HG02981 (cell line): ENCODE measurements at regions not wholly inside any gene's neighbourhood (a gene's known extent, or its start where the extent isn't known, plus 50 kb on each side); places are given as distances from the start of the nearest gene placed in this dataset.

Experiments
- ATAC-seq: cut with Tn5 transposase; IDR thresholded peaks from one replicate; pipeline ENCODE4 v1.9.1; 2021; ENCODE audit warnings: mild to moderate bottlenecking, moderate library complexity; ENCODE audit not compliant: unreplicated experiment

DNA sequence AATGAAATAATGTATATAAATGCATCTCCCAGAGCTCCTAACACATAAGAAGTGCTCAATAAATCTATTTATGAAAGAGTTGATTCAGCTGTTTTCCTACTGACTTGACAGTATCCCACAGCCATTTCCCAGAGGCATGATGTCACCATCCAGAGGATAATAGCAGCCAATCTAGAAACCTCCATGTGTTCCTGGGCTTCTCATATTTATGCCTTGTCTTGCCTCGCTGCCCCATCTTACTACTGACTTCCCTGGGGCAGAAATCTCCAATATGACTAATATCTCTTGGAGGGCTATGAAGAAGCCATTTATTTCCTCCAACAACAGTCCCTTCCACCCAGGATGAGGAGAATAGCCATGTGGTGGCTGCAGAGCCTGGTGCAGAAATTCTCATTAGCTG, 115.4 kb upstream of the NAV2 start:
- ATAC-seq, result no peak

DNA sequence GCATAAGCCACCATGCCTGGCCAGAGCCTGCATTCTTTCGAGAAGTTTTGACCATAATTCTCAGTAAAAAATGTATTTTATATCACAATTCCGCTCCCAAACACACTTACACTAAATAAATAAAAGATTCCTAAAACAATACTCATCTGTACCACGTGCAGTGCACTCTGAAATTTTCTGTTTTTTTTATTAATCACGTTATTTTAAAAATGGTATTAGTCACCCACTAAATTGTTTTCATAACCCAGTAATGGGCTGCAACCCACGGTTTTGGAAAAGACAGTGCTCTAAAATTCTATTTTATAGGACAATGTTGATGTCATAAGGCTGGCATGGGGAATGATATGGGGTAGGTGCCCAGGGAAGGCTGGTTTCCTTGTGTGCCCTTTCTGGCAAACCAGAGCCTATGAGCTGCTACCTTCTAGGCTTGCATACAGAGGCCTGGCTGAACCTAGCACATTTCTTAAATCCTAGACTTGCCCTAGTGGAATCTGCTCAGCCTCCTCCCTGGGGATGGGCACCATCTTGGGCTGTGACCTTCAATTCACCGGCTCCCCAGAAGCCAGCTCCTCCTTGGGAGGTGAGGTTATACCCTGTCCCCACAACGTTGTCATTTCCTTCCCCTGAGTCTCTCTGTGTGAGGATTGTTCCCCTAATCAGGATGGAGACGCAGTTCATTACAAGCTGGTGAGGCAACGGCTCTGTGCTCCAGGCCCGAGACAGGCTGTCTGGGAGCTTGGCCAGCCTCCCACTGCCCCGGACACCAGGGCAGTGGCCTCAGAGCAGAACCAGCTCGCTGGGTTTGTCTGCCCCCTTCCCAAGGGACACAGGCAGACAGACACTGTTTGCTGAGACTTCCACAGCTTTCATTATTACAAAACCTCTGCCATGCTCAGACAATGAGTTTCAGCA, 116.5 kb upstream of the NAV2 start:
- ATAC-seq, result no peak

DNA sequence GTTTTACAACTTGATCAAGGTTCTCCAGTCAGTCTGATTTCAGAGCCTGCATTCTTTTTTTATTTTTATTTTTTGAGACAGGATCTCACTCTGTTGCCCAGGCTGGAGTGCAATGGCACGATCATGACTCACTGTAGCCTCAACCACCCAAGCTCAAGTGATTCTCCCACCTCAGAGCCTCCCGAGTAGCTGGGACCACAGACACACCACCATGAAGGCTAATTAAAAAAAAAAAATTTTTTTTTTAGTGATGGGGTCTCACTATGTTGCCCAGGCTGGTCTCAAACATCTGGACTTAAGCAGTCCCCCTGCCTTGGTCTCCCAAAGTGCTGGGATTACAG, 117.2 kb upstream of the NAV2 start:
- ATAC-seq, result no peak

DNA sequence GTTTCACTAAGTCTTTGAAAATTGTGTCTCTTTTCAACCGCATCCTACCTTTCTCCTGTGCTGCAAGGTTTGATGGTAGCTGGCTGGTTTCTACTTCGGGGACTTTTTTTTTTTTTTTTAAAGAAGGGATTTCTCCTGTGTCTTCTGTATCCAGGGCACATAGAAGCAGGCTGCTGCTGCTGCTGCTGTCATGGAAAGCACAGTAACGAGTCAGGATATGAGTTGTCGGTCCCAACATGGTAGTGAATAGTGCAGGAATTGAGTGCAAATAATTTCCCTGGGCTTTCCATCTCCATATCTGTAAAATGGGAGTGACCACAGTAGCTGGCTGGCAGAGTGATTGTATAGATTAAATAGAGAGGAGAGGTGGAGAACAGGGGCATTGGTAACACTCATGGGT, 118.3 kb upstream of the NAV2 start:
- no peak for ATAC-seq

DNA sequence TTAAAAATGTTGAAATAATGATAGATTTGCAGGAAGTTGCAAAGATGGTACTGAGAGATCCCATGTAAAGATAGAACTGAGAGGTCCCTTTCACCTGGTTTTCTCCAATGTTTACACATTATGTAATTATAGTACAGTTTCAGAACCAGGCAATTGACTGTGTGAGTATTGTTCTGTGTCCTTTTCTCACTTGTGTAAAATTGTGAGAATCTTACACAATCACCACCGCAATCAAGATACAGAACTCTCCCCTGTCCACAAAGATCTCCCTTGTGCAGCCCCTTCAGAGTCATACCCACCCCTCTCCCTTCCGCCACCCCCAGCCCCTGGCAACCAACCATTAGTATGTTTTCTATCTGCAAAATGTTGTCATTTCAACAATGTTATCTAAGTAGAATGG, 119.8 kb upstream of the NAV2 start:
- ATAC-seq, result no peak

DNA sequence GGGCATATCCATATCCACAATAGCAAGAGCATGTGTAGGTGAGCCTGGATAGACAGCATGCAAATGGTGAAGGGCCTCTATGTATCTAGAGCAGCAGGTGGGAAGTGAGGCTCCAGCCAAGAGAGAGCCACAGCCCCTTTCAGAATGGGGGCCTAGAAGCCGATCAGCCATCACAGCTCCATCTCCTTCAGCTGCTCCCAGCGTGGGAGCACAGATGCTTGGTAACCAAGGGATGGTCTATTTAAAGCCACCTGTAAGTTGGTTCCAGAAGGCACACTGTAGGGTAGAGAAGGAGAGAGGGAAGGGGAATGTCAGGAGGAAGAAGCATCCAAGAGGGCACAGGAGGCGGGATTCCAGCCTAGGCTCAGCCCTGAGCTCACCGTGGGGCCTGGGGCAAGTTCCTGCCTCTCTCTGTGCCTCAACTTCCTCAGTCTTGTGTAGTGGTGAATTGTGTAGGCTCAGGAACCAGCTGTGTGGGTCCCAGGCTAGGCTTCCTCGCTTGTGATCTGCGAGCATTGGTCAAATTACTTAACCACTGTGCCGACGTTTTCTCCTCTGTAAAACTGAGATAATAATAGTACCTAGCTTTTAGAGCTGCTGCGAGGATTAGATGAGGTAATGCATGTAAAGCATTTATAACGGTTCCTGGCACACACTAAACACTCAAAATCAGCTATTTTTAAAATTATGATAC, 122.9 kb upstream of the NAV2 start:
- no peak for ATAC-seq

DNA sequence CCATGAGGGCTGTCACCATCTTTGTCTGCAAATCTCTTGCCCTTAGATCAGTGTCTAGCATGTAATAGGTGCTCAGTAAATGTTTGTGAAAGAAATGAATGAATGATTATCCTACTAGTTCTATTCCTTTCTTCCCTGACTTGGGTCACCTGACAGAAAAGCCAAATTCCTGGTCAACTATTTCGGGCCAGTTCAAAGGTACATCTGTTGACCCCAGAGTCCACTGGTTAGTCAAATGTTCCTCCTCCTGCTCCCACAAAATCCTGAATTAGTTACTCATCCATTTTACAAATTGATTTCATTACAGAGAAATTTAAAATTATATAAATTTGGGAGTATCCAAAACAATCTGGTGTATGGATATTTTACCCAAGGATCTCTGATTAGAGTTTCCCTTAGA, 124.7 kb upstream of the NAV2 start:
- ATAC-seq, result no peak

DNA sequence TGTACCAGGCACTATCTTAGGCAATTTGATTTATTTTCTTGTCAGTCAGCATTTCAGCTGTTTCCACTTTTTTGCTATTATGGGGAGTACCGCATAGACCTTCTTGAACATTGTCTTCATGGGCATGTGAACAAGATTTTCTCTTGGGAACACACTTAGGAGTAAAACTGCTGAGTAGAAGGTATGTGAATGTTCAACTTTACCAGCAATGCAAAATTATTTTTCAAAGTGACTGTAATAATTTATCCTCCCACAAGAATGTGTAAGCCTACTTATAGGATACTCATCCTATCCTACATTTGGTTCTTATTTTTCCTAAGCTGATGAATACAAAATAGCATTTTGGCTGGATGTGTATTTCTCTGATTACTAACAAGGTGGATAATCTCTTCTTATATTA, 132.0 kb upstream of the NAV2 start:
- ATAC-seq, result no peak

DNA sequence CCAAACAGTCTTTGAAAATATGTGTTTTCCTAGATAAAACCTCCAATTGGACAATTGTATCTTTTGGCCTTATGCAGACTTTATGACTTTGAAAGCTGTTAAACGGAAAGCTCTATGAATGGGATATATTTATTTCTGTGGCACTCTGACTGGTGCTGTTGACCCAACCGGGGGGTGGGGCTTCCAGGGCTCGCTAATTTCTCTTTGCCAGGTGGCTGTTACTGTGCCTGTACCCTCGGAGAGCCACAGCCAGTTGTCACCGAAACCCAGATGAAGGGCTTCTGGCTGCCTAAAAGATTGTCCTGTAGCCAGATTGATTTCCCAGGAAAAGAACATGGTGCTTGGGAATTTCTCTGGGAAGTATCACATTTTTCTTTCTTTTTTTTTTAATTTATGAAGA, 132.7 kb upstream of the NAV2 start:
- no peak for ATAC-seq

DNA sequence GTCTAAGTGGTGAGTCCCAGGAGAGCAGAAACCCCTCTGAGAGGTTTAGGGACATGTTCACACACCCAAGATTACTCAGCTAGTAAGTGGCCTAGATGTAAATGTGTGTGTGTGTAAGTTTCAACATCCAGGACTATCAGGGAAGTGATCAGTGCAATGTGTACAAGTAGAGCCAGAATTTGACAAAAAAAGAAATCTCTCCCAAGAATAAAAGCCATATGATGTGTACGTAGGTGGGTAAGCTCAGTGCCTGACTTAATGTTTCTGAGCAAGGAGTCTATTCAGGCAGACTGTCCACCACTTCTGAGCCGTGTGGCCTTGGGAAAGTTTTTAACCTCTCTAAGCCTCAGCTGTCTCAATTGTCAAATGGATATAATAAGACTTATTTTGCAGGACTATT, 133.8 kb upstream of the NAV2 start:
- ATAC-seq, result no peak

DNA sequence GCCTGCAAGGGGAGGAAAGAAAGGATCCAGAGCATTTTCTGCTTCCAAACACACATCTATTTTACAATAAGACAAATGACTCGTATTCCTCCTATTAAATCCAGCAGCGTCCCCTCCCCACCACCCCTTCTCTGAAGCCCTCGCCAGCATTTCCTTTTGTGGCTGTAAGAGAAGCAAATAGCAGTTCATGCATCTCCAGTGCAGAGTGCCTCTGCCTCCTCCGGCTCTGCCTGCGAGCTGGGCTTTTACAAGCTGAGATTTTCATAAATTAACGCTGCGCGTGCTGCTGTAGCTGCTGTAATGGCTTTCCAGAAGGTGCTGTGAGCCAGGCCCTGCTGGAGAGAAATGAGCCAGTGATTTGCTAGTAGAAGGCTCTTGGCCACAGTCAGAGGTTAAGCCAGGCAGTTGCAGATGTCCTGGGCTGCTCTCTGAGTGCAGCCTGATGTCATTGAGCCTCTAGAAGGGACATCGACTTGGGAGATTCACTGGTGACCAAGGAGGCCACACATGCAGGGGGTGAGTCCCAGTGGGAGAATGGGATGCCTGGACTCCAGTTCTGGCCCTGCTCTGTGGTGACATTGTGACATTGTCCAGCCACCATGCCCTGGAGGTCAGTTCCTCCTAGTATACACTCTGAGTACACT, 134.5 kb upstream of the NAV2 start:
- no peak for ATAC-seq

DNA sequence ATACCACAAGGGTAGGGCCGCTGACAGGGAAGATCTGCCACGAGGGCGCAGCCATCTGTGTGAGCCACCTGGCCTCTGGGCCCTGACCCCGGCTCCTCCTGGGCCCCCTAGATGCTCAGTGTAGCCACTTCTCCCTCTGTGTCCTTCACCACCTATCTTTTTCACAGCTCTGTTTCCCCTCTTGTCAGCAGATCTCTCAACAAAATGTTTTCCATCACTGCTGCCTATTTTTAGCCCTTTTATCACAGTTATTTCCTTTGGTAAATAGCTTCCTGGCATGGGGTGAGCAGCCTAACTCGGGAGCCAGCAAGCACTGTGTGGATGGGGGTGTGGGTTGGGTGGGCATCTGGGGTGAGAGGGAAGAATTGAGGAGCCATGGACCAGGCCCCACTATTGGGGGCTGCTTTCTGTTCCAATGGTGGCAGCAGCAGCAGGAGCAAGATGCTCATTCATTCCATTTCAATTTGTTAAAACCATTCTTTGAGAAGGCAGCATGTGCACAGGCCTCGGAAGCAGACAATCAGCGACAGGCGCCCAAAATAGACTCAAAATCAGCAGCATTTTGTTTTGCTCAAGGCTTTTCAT, 135.2 kb upstream of the NAV2 start:
- no peak for ATAC-seq

DNA sequence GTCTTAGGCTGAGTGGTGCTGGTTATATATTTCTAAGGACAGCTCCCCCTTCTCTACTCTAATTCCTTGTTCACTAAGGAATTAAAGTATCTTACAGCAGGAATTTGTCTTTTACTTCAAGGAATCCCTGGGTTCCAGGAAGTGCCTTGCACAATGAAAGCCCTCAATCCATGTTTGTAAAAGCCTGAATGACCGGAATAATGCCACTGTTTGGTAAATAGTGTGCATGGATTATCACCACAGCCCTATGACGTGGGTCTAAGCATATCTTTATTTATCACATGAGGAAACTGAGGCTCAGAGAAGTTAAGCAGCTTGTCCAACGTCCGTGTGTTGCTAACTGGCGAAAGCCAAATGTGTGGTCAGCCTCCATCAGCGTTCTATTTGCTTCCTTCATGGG, 135.7 kb upstream of the NAV2 start:
- ATAC-seq, result no peak

DNA sequence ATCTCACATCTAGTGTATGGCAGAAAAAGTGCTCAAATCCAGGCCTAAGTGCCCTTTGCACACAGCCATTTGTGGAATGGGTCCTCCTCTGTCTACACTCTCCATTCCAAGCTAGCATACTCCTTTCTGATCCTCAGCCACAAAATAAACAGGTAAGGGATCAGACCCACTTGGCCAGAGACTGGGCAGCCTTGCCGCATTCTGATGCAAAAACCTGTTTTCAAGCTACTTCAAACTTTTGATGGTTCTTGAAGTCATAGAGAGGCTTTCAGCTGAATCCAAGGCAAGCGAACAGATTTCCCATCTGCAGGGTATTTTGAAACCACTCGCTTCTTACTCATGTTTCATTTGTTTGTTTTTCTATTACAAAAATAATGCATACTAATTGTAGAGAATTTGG, 136.6 kb upstream of the NAV2 start:
- no peak for ATAC-seq

DNA sequence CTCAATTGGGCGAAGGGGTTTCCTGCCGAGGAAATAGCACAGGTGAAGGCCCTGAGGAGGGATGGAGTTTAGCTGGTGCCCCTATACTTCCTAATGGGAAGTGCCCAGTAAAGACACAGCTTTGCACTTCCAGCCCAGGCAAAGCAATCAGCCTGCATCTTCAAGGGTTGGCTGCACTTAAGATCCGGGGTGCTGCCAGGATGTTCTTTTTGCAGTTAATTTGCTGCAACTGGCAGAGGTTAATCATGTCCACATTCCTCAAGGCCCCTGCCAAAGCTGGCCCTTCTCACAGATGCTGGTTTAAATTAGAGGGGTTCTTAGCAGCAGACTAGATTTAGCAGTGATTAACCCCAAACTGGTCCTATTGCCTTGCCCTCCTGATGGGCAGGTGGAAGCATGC, 137.7 kb upstream of the NAV2 start:
- no peak for ATAC-seq

DNA sequence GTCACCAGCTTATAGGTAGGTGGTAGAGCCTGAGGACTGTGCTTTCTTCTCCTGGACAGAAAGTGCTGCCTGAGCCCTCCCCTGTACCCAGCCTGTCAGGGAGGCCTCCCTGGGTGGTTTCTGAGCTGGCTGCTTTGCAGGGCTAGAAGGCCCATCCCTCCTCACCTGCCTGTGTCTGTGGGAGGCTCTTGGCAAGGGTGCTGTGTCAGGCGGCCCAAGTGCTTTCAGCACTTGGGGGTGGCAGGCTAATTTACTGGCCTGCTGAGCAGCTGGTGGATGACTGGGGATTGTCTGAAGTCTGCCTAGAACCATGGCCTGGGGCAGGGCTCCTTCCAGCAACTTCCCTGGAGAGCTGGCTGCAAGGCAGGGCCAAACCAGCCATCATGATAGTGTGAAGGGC, 139.0 kb upstream of the NAV2 start:
- ATAC-seq, result no peak

DNA sequence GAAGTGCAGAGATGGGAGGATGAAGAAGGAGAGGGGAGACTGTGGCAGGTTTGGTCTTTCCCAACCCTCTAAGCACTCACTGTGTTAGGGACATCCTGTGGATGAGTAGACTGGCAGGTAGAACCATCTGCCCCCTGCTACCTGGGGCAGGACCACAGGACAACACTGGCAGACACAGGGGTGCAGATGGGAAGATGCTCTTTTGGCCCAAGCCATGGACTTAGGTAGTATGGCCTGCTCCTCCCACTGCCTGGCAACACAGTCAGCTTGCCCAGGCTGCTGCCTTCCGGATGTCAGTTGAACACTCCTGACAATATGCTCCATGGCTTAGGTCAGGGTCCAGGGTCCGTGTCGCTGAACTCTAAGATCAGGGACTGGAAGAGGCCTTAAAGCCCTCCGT, 140.7 kb upstream of the NAV2 start:
- no peak for ATAC-seq

DNA sequence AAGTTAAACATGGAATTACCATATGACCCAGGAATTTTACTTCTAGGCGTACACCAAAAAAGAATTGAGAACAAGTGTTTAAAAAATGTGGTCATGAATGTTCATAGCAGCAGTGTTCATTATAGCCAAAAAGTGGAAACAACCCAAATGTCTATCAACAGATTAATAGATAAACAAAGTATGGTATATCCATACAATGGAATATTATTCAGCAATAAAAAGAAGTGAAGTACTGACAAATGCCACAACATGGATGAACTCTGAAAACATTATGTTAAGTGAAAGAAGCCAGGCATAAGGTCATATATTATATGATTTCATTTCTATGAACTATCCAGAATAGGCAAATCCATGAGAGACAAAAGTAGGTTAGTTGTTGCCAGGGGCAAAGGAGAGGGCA, 141.7 kb upstream of the NAV2 start:
- ATAC-seq, result no peak

DNA sequence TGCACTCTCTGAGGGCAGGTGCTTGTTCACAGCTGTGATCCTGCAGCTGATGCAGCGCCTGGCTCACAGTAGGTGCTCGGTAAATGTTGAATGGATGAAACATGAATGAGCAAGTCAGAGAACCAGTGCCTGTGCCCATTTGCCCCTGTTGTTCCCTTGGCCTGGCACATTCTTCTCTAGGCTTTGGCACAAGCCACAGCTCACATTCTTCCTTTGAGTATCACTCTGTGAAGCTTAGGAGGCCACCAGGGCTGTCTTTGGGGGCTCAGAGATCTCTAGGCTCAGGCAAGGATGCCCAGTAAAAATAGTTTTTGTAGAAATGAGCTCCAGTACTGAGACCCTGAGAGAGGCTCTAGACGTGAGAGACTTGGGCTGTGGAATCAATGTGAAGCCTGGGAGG, 144.6 kb upstream of the NAV2 start:
- ATAC-seq, result no peak

DNA sequence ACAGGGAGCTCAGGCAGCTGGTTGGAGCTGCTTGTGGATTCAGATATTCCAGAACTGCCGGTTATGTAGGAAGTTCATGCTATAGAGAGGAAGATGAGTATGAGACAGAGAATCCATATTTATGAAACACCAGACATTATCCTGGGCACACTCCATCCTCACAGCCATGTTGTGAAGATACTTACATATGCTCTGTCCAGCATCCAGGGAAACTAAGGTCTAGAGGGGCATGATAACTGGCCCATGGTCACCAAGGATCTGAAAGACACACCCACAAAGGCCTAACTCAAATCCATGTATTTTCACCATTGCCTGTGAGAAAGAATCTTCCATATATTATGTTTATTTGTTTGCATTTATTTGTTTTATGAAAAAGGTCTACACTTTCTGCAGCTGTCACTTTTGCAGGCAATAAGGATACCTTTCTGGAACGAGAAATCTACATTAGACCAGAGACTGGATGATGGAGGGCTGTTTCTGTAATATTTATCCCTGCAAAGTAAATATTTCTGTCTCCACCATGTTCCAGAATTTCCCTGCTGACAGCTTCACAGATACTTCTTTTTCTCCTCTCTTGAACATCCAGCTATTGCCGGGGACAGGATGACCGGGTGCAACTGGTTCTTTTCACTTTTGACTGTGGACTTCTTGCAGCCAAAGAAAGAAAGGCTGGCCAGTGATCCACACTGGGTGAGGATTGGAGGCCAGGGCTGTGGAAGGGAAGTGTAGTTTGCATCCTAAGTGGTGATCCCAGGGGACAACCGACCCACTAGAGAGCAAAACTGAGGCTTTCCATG, 145.9 kb upstream of the NAV2 start:
- ATAC-seq, result no peak

DNA sequence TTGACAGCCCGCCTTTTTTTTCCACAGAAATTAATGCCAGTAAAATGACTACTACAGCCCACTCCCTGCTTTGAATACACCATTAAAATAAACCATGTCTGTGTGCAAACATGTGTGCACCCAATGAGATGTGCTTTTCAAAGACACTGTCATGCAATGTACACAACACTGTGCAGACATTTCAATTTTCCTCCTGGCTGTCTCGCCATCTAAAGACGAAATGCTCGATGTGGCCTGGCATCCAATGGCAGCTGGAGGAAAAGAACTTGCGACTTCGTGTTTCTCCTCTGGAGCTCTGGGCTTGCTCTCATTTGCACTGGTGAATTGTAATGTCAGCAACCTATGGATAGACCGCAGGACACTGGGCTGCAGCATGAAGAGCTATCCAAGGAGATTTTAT, 147.0 kb upstream of the NAV2 start:
- no peak for ATAC-seq
